NB4 (cell line): ENCODE measurements at regions not wholly inside any gene's neighbourhood (a gene's known extent, or its start where the extent isn't known, plus 50 kb on each side); places are given as distances from the start of the nearest gene placed in this dataset.

Source experiments
- CTCF ChIP-seq: IDR thresholded peaks from one replicate; pipeline ENCODE4 v1.5.1; 2012; ENCODE audit warnings: low read depth, low read length
- MAX ChIP-seq: IDR thresholded peaks from 2 replicates; pipeline ENCODE4 v1.6.1; 2011; ENCODE audit warnings: low read depth, low read length
- MYC ChIP-seq: IDR thresholded peaks from 2 replicates; pipeline ENCODE4 v1.6.1; 2011; ENCODE audit warnings: low read depth, low read length
- POLR2A ChIP-seq: IDR thresholded peaks from 2 replicates; pipeline ENCODE4 v1.6.1; 2011; ENCODE audit warnings: mild to moderate bottlenecking; ENCODE audit not compliant: insufficient read length; ENCODE audit errors: extremely low read depth

- no peak for TF ChIP-seq CTCF
- no peak for TF ChIP-seq MYC
- no peak for TF ChIP-seq POLR2A
- no peak for TF ChIP-seq MAX
These were observed 606.7 kb downstream of the EPHA5 start for GRCh38 chr4:65063601-65064000.
